Right ventricle myocardium superior (tissue), 1 donor: ENCODE measurements at regions not wholly inside any gene's neighbourhood (a gene's known extent, or its start where the extent isn't known, plus 50 kb on each side); places are given as distances from the start of the nearest gene placed in this dataset.
"Not testable (repeated sequence)": the region's sequence is repeated elsewhere in the genome, so short reads cannot be mapped to it uniquely, and the experiment has no call there.

ENCODE experiments used
- ATAC-seq: fragments of 200-7000 bp; cut with Tn5 transposase; one replicate; pipeline ENCODE4 v1.9.1; 2020; ENCODE audit warnings: mild to moderate bottlenecking; ENCODE audit not compliant: poor library complexity
- DNase-seq: peaks from one replicate; pipeline ENCODE4 v3.0.0-alpha.2; 2020
- intact Hi-C: fragments of 100-400 bp; cut with DNase I; formaldehyde crosslinking; loops from one replicate; pipeline ENCODE4 v1.11.2; 2022
- donor health status: DM: no; HTN: yes; CAD: no; lungs with severe emphysema.

- no peak for ATAC-seq
- no peak for DNase-seq
- intact Hi-C loops, result no loop called here
Measured at GRCh38 chrX:55813150-55813549, 95.6 kb downstream of the RRAGB start.

GRCh38 chrX:55815546-55815945 lies 98.0 kb downstream of the RRAGB start:
- ATAC-seq (no peak), DNase-seq (no peak)
- intact Hi-C loops, result no loop called here

GRCh38 chrX:55816023-55816422 lies 98.5 kb downstream of the RRAGB start:
- no peak for DNase-seq
- ATAC-seq, result no peak
- intact Hi-C loops, result no loop called here

- intact Hi-C loops, result no loop called here
- ATAC-seq (no peak), DNase-seq (no peak)
Measured at GRCh38 chrX:55818673-55819375, 101.3 kb downstream of the RRAGB start.

- ATAC-seq, result no peak
- DNase-seq, result no peak
- intact Hi-C loops, result no loop called here
Measured at GRCh38 chrX:55839485-55839884, 121.9 kb downstream of the RRAGB start.

GRCh38 chrX:55841962-55842752 lies 124.6 kb downstream of the RRAGB start:
- ATAC-seq (no peak), DNase-seq (no peak)

GRCh38 chrX:55866779-55867178 lies 149.2 kb downstream of the RRAGB start:
- DNase-seq, ATAC-seq, intact Hi-C loops: not testable (repeated sequence)

More at GRCh38 chrX:55841962-55842752, 124.6 kb downstream of the RRAGB start:
- intact Hi-C loops, result no loop called here

GRCh38 chrX:55867181-55867651 lies 149.7 kb downstream of the RRAGB start:
- DNase-seq, result no peak
- intact Hi-C loops, result no loop called here
- ATAC-seq, result no peak

GRCh38 chrX:55867708-55868107 lies 150.2 kb downstream of the RRAGB start:
- ATAC-seq (no peak), DNase-seq (no peak)

GRCh38 chrX:55874807-55875206 lies 157.3 kb downstream of the RRAGB start:
- DNase-seq (no peak), ATAC-seq (no peak)
- intact Hi-C loops, result no loop called here

More at GRCh38 chrX:55867708-55868107, 150.2 kb downstream of the RRAGB start:
- intact Hi-C loops, result no loop called here

GRCh38 chrX:55883541-55883940 lies 166.0 kb downstream of the RRAGB start:
- DNase-seq, intact Hi-C loops, ATAC-seq: not testable (repeated sequence)

GRCh38 chrX:55907968-55908607 lies 190.5 kb downstream of the RRAGB start:
- intact Hi-C loops, result no loop called here
- peak; percentile 89 for ATAC-seq
- DNase-seq, result peak; percentile 69

GRCh38 chrX:55908661-55909212 lies 191.2 kb downstream of the RRAGB start:
- intact Hi-C loops, result no loop called here
- no peak for DNase-seq
- peak; percentile 73 for ATAC-seq

- no peak for ATAC-seq
- intact Hi-C loops, result no loop called here
- no peak for DNase-seq
Measured at GRCh38 chrX:55919367-55920221, 202.0 kb downstream of the RRAGB start.

GRCh38 chrX:55924574-55924973 lies 207.0 kb downstream of the RRAGB start:
- no peak for ATAC-seq
- DNase-seq, result no peak
- intact Hi-C loops, result no loop called here

- DNase-seq, intact Hi-C loops, ATAC-seq: not testable (repeated sequence)
Measured at GRCh38 chrX:55928529-55928928, 211.0 kb downstream of the RRAGB start.
